NCI-H2227 treated with DMSO at 0.1 percent for 48 hours (cell line): ENCODE measurements at regions not wholly inside any gene's neighbourhood (a gene's known extent, or its start where the extent isn't known, plus 50 kb on each side); places are given as distances from the start of the nearest gene placed in this dataset.
"Not testable (repeated sequence)": the region's sequence is repeated elsewhere in the genome, so short reads cannot be mapped to it uniquely, and the experiment has no call there.

Experiments used
- DNase-seq: peaks from one replicate; lab custom pipeline; 2025; lab: John Stamatoyannopoulos, UW

- DNase-seq: peak; percentile 3
Measured at GRCh38 chr7:65621580-65622201, 248.0 kb downstream of the ZNF92 start.

- not testable (repeated sequence) for DNase-seq
Measured at GRCh38 chr7:65631236-65631635, 241.6 kb upstream of the VKORC1L1 start.

GRCh38 chr7:65633587-65634404 lies 239.1 kb upstream of the VKORC1L1 start:
- DNase-seq: not testable (repeated sequence)

- DNase-seq: not testable (repeated sequence)
Measured at GRCh38 chr7:65638918-65639317, 234.0 kb upstream of the VKORC1L1 start.

- not testable (repeated sequence) for DNase-seq
Measured at GRCh38 chr7:65639717-65640116, 233.2 kb upstream of the VKORC1L1 start.

GRCh38 chr7:65643498-65643897 lies 229.4 kb upstream of the VKORC1L1 start:
- not testable (repeated sequence) for DNase-seq

GRCh38 chr7:65647153-65647964 lies 225.5 kb upstream of the VKORC1L1 start:
- not testable (repeated sequence) for DNase-seq

GRCh38 chr7:65651174-65651573 lies 221.7 kb upstream of the VKORC1L1 start:
- not testable (repeated sequence) for DNase-seq

GRCh38 chr7:65651826-65652592 lies 220.9 kb upstream of the VKORC1L1 start:
- not testable (repeated sequence) for DNase-seq

GRCh38 chr7:65652669-65653068 lies 220.2 kb upstream of the VKORC1L1 start:
- not testable (repeated sequence) for DNase-seq

- not testable (repeated sequence) for DNase-seq
Measured at GRCh38 chr7:65656494-65657188, 216.2 kb upstream of the VKORC1L1 start.

- not testable (repeated sequence) for DNase-seq
Measured at GRCh38 chr7:65683362-65683761, 189.5 kb upstream of the VKORC1L1 start.

GRCh38 chr7:65699026-65699714 lies 173.7 kb upstream of the VKORC1L1 start:
- DNase-seq: not testable (repeated sequence)

- DNase-seq: not testable (repeated sequence)
Measured at GRCh38 chr7:65699715-65700356, 173.0 kb upstream of the VKORC1L1 start.

- DNase-seq: not testable (repeated sequence)
Measured at GRCh38 chr7:65719123-65719798, 153.6 kb upstream of the VKORC1L1 start.

- peak; percentile 17 for DNase-seq
Measured at GRCh38 chr7:65722361-65722792, 150.5 kb upstream of the VKORC1L1 start.

- not testable (repeated sequence) for DNase-seq
Measured at GRCh38 chr7:65727182-65727581, 145.7 kb upstream of the VKORC1L1 start.

GRCh38 chr7:65731129-65731528 lies 141.7 kb upstream of the VKORC1L1 start:
- no peak for DNase-seq

- peak; percentile 37 for DNase-seq
Measured at GRCh38 chr7:65731562-65732035, 141.3 kb upstream of the VKORC1L1 start.
